Ectodermal cell (in vitro differentiated cells): ENCODE measurements at regions not wholly inside any gene's neighbourhood (a gene's known extent, or its start where the extent isn't known, plus 50 kb on each side); places are given as distances from the start of the nearest gene placed in this dataset.

Experiments used
- H3K27ac ChIP-seq: 2 replicates; pipeline ENCODE4 v1.7.0; 2013; ENCODE audit warnings: mild to moderate bottlenecking, low read depth, low read length; ENCODE audit not compliant: insufficient read depth, poor library complexity, severe bottlenecking
- H3K27me3 ChIP-seq: 2 replicates; pipeline ENCODE4 v1.7.0; 2013; ENCODE audit warnings: mild to moderate bottlenecking, low read length; ENCODE audit not compliant: insufficient read depth, control insufficient read depth, poor library complexity, severe bottlenecking
- H3K36me3 ChIP-seq: one replicate; pipeline ENCODE4 v1.7.0; 2013; ENCODE audit warnings: low read length; ENCODE audit not compliant: control insufficient read depth, insufficient read depth
- H3K4me1 ChIP-seq: one replicate; pipeline ENCODE4 v1.7.0; 2013; ENCODE audit warnings: low read length; ENCODE audit not compliant: control insufficient read depth, insufficient read depth
- H3K4me3 ChIP-seq: 2 replicates; pipeline ENCODE4 v1.7.0; 2013; ENCODE audit warnings: low read depth, low read length, control low read depth; ENCODE audit not compliant: insufficient read depth
- H3K9me3 ChIP-seq: 2 replicates; pipeline ENCODE4 v1.7.0; 2013; ENCODE audit warnings: mild to moderate bottlenecking, low read length, moderate library complexity; ENCODE audit not compliant: control insufficient read depth
- WGBS, 2 experiments: methylation state at CpG; one replicate each; pipeline ENCODE4 v1.1.7; 2013; ENCODE audit warnings: missing lambda C conversion rate in 2 of 2; 5-methylcytosine and 5-hydroxymethylcytosine counted together

DNA sequence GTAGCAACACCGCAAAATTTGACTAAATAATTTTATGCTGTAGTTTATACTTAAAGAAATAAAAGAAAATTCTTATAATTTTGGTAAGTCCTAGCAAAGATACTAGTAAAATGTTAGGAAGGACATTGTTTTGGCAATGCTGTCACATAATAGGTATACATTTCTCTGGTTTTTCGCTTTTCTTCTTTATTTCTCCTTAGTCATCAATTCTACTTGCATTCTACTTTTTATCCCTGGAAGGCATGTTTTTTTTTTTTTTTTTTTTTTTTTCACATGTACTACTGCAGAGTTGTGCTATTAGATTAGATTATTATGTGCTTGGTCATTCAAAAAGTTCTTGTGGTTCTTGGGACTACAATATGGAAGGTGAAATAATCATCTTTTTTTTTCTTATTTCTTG lies 1421.2 kb downstream of the SI start:
- Histone ChIP-seq H3K27ac (no peak overlapping the region), H3K27me3 (no peaks in the 10 kb centered on the region), H3K9me3 (no peaks in the 10 kb centered on the region), H3K36me3 (no peaks in the 10 kb centered on the region), H3K4me3 (no peak overlapping the region), H3K4me1 (no peaks in the 10 kb centered on the region)
- 100% methylated on average over 1 of the region's 2 CpGs; no CpG with 5 or more reads in 1 of the 2 experiments for WGBS, 2 experiments

DNA sequence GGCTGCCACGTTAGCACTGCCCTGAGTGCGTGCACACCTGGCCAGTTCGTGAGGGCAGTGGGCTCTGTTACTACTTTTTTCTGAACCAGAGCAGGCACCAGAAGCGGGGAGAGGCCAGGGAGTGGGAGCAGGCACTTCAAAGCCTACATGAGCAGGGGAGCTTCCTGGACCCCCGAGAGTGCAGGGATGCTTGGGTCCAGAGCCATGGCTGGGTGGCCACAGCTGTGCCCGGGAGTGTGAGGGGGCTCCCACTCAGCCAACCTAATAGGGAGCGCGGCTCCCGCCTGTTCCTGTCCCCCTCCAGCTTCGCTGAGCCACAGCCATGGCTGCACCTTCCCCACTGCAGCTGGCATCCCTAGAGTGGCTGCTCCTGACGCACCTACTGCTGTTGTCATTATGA lies 1423.3 kb downstream of the SI start:
- Histone ChIP-seq H3K27me3 (no peaks in the 10 kb centered on the region), H3K4me3 (no peak overlapping the region), H3K9me3 (no peaks in the 10 kb centered on the region), H3K4me1 (no peaks in the 10 kb centered on the region), H3K36me3 (no peaks in the 10 kb centered on the region), H3K27ac (no peak overlapping the region)
- WGBS, 2 experiments: 92 to 93% methylated on average over 11 of the region's 11 CpGs

GRCh38 chr3:163644172-163644571 lies 1434.1 kb downstream of the SI start:
- H3K4me1 ChIP-seq: no peaks in the 10 kb centered on the region
- WGBS, 2 experiments: 100% methylated on average over 1 of the region's 3 CpGs; no CpG with 5 or more reads in 1 of the 2 experiments
- H3K36me3 ChIP-seq: no peaks in the 10 kb centered on the region

DNA sequence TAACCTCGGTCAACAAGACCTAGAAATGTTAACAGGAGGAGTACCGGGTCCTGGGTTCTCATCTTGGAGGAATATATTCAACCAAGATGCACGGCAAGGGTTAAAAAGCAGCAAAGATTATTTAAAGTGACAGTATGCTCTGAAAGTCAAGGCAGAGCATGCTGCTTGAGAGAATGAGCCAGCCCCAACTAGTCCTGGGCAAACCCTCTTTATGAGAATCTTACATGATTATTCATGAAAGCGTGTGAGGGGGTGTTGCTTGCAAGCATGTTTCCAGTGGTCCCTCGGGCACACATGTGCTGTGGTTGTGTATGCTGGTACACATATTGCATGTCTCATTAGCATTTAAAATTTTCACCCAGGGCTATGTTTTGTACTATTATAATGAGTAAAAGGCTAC lies 1445.6 kb downstream of the SI start:
- WGBS, 2 experiments: 86 to 93% methylated on average over 4 of the region's 5 CpGs
- Histone ChIP-seq H3K9me3 (no peaks in the 10 kb centered on the region), H3K27ac (no peak overlapping the region), H3K36me3 (no peaks in the 10 kb centered on the region), H3K4me3 (no peak overlapping the region), H3K27me3 (no peaks in the 10 kb centered on the region), H3K4me1 (no peaks in the 10 kb centered on the region)

More at GRCh38 chr3:163644172-163644571, 1434.1 kb downstream of the SI start:
- H3K27ac ChIP-seq: no peak overlapping the region
- H3K27me3 ChIP-seq: no peaks in the 10 kb centered on the region
- no peaks in the 10 kb centered on the region for H3K9me3 ChIP-seq
- H3K4me3 ChIP-seq: no peak overlapping the region

- H3K4me1 ChIP-seq: no peaks in the 10 kb centered on the region
- no peaks in the 10 kb centered on the region for H3K27me3 ChIP-seq
- H3K4me3 ChIP-seq: no peak overlapping the region
- no peak overlapping the region for H3K27ac ChIP-seq
- H3K9me3 ChIP-seq: no peaks in the 10 kb centered on the region
- H3K36me3 ChIP-seq: no peaks in the 10 kb centered on the region
- WGBS, 2 experiments: 91 to 95% methylated on average over 3 of the region's 3 CpGs
These were observed 1451.5 kb downstream of the SI start for GRCh38 chr3:163626753-163627152.

DNA sequence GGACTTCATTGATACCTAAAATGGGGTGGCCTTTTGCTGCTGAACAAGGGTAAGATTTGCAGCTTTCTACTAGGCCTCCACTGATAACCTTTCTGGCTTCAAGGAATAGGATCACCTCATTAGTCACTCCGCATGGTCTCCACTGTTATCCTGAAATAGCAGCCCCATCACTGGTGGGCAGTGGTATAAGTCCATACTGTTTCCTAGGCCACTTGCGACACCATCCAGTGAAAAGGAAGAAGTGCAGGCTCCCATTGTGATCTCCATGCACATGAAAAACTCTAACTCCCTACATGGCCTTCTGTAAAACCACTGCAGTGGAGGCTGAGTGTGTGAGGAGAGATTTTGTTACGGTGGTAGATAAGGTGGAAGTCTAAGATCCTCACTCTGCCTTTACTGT lies 1455.9 kb downstream of the SI start:
- no peak overlapping the region for H3K27ac ChIP-seq

GRCh38 chr3:163614886-163615285 lies 1463.4 kb downstream of the SI start:
- Histone ChIP-seq H3K27me3 (no peaks in the 10 kb centered on the region), H3K4me3 (no peak overlapping the region), H3K27ac (no peak overlapping the region), H3K4me1 (no peaks in the 10 kb centered on the region), H3K9me3 (no peaks in the 10 kb centered on the region), H3K36me3 (no peaks in the 10 kb centered on the region)

More for the DNA sequence above, 1455.9 kb downstream of the SI start:
- WGBS, 2 experiments: 47 to 54% methylated on average over 3 of the region's 3 CpGs
- Histone ChIP-seq H3K4me1 (no peaks in the 10 kb centered on the region), H3K27me3 (no peaks in the 10 kb centered on the region), H3K4me3 (no peak overlapping the region), H3K9me3 (no peaks in the 10 kb centered on the region), H3K36me3 (no peaks in the 10 kb centered on the region)

DNA sequence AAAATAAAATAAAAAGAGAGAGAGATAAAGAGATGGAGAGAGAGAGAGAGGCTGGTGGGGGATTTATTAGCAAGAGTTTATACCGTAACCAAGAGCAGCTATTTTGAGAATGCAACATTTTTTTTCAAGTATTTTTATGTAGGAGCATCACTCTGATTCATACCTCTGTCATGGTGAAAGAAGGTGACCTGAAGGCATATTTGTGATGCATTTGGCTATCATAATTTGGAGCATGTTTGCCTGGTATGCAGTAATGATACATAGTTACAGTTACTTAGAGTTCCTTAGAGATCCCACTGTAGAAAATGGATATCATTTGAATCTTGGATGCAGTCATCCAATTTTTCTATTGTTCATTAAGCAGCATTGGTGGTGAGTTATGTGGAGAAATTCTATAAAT lies 1472.4 kb downstream of the SI start:
- Histone ChIP-seq H3K36me3 (no peaks in the 10 kb centered on the region), H3K27ac (no peak overlapping the region), H3K4me1 (no peaks in the 10 kb centered on the region), H3K9me3 (no peaks in the 10 kb centered on the region), H3K4me3 (no peak overlapping the region), H3K27me3 (no peaks in the 10 kb centered on the region)
- WGBS, 2 experiments: 92 to 100% methylated on average over 1 of the region's 1 CpG

DNA sequence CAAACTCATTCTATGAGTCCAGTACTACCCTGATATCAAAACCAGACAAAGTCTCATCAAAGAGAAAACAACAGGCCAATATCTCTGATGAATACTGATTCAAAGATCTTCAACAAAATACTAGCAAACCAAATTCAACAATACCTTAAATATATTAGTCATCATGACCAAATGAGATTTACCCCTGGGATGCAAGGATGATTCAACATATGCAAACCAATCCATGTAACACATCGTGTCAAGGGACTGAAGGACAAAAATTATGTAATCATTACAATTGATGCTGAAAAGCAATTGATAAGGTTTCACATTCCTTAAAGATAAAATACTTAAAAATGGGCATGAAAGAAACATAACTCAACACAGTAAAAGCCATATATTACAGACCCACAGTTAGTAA lies 1476.9 kb downstream of the SI start:
- WGBS, 2 experiments: 86% methylated on average over 1 of the region's 1 CpG; no CpG with 5 or more reads in 1 of the 2 experiments
- H3K4me3 ChIP-seq: no peak overlapping the region
- H3K4me1 ChIP-seq: no peaks in the 10 kb centered on the region

DNA sequence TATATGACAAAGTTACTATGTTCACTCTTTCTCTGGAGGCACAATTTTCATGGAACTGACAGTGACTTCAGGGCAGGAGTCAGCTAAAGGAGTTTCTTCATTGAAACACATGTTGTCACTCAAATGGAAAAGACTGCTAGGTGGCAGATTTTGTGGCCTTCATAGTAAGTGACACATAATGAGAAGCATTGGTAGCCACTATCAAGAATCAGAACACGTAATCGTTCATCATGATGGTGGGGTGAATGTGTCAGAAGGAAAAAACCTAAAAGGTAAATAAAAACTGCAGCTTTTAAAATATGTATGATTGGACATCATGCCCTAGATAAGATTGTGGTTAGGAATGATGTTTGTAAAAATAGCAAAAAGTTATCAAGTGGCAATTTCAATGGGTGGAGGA lies 1491.0 kb downstream of the SI start:
- 94 to 97% methylated on average over 2 of the region's 2 CpGs for WGBS, 2 experiments
- no peaks in the 10 kb centered on the region for H3K27me3 ChIP-seq
- no peaks in the 10 kb centered on the region for H3K9me3 ChIP-seq

More for the DNA sequence above, 1476.9 kb downstream of the SI start:
- Histone ChIP-seq H3K36me3 (no peaks in the 10 kb centered on the region), H3K9me3 (no peaks in the 10 kb centered on the region), H3K27me3 (no peaks in the 10 kb centered on the region), H3K27ac (no peak overlapping the region)

DNA sequence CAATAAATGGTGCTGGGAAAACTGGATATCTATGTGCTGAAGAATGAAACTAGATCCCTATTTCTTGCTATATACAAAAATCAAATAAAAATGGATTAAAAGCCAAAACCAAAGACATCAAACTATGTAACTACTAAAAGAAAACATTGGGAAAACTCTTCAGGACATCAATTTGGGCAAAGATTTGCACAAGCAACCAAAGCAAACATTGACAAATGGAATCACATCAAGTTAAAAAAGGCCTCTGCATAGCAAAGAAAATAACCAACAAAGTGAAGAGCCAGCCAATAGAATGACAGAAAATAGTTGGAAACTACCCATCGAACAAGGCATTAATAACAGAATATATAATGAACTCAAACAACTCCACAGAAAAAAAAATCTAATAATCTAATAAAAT lies 1495.3 kb downstream of the SI start:
- 100% methylated on average over 1 of the region's 1 CpG; no CpG with 5 or more reads in 1 of the 2 experiments for WGBS, 2 experiments
- Histone ChIP-seq H3K36me3 (no peaks in the 10 kb centered on the region), H3K4me3 (no peak overlapping the region)

More for the DNA sequence above, 1491.0 kb downstream of the SI start:
- no peaks in the 10 kb centered on the region for H3K4me1 ChIP-seq
- H3K4me3 ChIP-seq: no peak overlapping the region
- H3K27ac ChIP-seq: no peak overlapping the region
- H3K36me3 ChIP-seq: no peaks in the 10 kb centered on the region

More for the DNA sequence above, 1495.3 kb downstream of the SI start:
- Histone ChIP-seq H3K9me3 (no peaks in the 10 kb centered on the region), H3K27ac (no peak overlapping the region), H3K27me3 (no peaks in the 10 kb centered on the region), H3K4me1 (no peaks in the 10 kb centered on the region)
